HG03460 (cell line): ENCODE measurements at regions not wholly inside any gene's neighbourhood (a gene's known extent, or its start where the extent isn't known, plus 50 kb on each side); places are given as distances from the start of the nearest gene placed in this dataset.
"Not testable (repeated sequence)": the region's sequence is repeated elsewhere in the genome, so short reads cannot be mapped to it uniquely, and the experiment has no call there.

Experiments
- ATAC-seq: cut with Tn5 transposase; IDR thresholded peaks from one replicate; pipeline ENCODE4 v1.9.1; 2021; ENCODE audit not compliant: unreplicated experiment

DNA sequence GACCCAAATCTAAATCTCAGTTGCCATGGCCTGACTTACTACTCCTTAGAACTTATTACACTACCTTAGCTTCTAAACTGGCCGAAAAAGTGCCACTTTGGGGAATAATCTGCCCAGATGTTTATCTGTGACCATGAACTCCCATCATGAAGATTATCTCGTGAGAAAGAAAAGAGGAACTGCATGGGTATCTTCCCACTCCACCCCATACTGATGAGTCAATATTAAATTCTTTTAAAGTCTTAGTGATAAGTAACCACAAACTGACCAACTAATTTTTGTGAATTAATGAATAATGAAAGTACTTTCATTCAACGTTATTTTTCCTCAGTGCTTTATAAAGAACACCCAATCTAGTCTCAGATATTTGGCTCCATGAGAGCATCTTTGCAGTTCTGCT, 493.5 kb downstream of the EBF1 start:
- no peak for ATAC-seq

DNA sequence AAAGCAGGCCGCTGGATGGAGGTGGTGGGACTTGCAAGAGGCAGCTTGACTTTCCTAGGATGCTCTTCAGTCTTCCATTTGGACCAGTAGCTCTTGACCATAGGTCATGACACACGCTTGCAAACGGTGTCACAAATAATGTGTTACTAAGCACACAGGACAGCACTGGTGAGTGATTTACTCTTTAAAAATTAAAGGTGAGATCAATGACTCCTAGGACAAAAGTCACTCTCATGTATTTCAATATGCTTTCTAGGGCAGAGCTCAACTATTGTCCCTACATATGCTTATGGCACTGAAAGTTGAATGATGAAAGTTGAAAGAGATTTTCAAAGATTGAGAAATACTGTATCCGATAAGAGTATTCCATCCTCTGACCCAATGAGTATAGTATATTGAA, 496.7 kb downstream of the EBF1 start:
- no peak for ATAC-seq

DNA sequence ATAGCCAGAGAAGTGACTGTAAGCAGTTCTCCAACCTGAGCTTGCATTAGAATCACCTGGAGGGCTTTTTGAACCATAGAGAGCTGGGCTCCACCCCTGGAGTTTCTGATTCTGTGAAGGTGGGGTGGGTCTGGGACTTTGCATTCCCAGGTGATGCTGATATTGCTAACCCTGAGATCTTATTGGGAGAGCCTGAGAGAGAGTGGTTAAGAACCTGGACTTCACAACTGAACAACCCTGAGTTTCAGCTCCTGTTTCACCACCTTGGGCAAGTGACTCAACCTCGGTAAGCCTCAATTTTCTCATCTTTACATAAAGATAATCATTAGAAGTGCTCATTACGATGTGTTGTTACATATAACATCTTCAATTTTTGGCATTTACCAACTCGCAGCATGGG, 498.6 kb downstream of the EBF1 start:
- no peak for ATAC-seq

DNA sequence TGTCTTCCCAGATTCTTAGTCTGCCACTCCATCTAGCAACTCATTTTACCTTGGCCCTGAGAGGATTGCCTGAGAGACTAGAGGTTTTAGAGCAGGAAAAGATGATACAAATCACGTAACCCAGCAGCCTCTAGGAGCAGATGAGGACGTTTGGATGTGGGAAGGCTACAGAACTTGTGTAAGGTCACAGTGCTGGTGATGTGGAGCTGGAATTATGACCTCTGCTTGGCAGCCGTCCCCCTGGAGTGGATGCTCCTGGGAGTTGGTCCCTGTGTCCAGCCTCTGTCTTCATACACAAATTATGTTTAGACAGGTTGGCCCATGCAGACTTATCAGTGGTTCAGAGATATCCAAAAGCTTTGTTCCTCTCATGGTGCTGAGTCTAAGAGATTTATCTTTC, 499.0 kb downstream of the EBF1 start:
- no peak for ATAC-seq

DNA sequence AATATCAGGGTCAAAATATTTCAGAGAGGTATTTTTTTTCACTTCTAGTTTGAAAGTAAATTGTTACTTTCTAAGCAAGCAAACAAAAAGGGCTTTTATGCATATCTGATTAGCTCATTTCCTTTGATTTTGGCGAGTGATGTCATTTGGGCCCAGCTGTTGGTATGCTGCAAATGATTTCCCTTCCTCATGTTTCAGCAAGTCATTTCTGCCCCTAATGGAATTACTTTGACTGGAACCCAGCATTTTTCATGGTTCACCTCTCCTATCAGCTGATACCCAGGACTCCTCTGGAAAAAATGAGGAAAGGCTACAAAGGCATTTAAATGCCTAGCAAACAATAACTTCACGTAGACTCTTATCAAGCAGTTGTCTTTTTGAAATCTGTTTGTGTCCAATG, 500.6 kb downstream of the EBF1 start:
- ATAC-seq, result no peak

DNA sequence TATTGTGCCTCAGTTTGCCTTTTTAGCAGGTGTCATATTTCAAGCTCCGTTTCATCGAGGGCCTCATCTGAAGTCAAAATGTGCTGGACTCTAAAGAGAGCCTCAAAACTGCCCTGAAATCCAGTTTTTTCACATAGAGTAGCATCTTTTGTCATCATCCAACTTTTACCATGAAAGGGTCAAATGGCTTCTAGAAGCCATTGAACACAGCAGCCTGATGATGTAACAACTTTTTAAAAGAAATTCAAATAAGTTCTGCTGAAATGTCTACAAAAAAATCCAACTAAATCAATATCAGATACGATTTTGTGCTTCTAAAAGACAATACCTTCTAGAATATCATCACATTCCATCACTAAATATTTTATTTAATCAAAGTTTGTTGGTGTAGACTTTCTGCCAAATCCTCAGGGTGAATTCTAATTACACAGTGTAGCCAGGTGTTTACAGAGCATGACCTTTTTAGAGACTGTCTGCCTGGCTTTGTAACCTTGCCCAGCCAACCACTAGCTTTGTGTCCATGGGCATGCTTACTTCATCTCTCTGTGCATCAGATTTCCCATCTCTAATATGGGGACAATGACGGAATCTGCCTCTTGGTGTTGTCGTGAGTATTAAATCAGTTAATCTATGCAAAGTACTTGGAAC, 505.0 kb downstream of the EBF1 start:
- ATAC-seq, result no peak

DNA sequence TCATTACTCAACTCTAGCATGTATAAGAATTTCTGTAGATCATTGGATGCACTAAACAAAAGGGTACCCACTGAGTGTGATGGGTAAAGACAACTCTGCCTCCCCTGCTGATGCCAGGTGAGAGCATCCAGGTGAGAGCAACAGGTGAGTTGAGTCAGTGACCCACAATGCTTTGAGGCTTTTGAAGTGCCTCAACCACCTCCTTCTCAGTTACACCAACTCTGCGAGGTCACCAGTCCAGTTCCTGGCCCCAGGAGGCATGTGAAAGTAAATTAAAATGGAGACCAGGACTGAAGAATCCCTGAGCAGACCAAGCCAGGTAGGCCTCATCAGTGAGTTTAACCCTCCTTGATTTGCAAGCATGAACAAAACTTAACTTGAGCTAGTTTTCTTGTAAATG, 505.8 kb downstream of the EBF1 start:
- no peak for ATAC-seq

DNA sequence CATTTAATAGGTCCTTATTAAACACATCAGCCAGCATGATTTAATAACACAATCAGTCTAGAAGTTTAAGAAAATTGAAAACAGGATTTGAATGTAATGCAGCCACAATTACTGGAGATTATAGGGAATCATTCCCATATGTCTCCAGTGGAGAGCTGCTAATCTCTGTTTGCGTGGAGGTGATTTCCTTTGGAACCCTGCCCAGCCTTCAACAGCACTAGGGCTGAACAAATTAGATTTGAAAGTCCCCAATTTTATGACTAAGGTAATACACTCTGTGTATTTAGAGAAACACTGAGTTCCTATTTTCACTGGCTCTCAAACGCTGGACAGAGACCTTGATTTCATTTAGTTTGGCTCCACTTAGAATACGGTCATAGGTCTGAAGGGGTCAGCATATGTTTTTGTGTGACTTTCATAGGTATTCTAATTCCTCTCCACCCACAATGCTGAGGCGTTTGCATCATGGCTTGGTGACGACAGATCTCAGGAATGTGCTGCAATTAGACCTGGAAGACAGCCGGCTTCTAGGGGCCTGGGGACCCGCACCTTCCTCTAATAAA, 508.3 kb downstream of the EBF1 start:
- no peak for ATAC-seq

DNA sequence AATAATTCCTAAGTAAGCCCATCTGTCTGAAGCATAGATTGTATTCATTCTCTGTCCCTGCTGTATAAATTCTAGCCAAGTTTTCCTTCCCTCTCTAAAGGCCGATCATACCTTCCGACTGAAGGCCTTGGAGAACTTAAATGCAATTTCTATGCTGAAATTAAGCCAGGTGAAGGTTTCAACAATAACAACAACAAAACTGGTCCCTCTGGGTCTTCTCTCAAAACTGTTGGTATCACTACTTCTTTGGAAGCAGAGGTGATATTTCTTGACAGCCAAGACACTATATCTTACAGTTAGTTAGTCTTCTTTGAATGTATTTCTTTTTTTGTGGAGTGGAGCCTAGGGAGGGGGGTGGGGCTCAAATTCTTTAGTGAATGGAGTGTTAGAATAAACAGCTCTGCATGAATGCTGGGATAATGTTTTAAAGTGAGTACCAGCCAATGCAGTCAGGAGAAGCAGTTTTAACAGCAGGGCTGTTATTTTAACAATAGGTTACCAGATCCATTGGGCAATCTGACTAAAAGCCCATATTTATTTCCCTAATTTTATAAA, 508.9 kb downstream of the EBF1 start:
- ATAC-seq, result no peak

DNA sequence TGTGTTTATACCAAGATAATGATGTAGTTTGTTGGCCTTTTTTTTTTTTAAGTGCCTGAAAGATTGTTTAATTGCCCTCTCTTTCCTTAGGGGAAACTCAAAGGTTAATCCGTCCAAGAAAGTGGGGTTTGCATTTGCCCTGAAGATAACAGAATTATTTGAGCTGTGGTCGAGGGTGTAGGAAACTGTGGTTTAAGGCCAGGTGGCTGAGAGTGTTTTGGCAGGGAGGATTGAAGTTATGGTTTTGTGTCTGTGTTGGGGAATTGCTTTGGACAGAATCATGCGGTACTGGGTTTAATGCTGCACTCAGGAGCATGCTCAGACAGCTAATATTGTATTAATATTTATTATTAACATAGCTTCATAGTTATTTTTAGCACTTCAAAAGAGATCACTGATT, 509.8 kb downstream of the EBF1 start:
- no peak for ATAC-seq

DNA sequence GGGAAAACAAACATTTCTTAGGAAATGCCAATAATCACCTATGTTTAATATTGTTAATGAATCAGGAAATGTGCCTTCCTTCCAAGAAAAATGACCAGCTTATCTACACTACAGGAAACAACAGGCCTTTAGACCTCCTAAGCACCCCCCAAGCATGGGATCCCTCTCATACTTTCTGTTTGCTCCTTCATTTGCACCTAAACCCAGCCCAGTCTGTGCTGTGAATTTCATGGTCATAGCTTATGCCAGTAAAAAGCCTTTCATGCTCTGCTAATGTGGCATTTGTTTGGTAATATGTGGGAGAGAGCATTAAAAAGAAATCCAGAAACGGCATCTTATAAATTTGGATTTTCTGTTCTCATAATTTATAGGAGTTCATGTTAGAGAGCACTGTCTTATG, 511.1 kb downstream of the EBF1 start:
- no peak for ATAC-seq

DNA sequence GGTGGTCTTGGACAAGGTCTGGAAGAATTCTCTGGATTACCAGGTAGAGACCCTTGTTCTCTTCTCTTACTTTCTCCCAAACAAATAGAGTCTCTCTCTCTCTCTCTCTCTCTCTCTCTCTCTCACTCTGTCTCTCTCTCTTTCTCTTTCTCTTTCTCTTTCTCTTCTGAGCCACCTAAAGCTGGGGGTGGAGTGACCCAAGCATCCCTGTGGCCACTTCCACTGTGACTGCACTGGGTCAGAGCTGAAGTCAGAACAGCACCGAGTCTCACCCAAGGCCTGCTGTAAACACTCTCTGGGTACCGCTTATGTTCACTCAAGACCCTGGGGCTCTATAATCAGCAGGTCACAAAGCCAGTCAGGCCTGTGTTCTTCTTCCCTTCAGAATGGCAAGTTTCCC, 513.7 kb downstream of the EBF1 start:
- no peak for ATAC-seq

DNA sequence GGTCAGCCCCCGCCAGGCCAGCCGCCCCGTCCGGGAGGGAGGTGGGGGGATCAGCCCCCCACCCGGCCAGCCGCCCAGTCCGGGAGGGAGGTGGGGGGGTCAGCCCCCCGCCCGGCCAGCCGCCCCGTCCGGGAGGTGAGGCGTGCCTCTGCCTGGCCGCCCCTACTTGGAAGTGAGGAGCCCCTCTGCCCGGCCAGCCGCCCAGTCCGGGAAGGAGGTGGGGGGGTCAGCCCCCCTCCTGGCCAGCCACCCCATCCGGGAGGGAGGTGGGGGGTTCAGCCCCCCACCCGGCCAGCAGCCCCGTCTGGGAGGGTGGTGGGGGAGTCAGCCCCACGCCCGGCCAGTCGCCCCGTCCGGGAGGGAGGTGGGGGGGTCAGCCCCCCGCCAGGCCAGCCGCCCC, 517.0 kb downstream of the EBF1 start:
- not testable (repeated sequence) for ATAC-seq

DNA sequence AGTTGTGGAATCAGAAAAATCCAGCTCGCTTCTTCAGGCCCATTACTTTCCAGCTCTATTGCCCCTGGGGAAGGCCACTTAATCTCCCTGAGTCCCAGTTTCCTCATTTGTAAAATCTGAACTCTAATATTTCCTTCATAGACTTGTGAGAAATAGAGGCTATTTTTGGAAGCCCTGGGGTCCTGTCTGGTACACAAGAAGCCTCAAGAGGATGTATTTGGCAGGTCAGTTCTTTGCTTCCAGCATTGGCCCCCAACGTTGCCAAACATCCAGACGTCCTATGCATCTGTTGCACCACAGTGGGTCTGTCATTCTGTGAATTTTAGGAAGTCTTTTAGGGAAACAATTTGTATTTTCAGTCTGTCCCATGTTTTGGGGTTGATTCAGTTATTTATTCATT, 525.9 kb downstream of the EBF1 start:
- ATAC-seq, result no peak

DNA sequence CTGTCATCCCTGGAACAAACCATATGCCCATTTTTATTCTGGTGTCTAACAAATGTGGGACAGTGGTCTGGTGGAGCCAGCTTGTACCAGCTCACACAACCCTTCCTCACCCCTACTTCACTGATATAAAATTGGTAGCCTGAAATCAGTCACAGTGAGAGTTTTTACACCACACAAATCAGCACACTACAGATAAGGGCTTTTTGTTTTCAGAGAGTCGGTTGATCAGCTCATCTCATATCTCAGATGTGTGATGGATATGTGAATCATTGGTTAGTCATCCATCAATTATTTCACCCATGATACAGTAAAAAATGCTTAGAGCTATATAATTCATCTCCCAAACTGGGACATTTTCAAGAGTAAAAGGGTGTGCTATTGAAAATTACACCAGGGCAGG, 529.2 kb downstream of the EBF1 start:
- no peak for ATAC-seq

DNA sequence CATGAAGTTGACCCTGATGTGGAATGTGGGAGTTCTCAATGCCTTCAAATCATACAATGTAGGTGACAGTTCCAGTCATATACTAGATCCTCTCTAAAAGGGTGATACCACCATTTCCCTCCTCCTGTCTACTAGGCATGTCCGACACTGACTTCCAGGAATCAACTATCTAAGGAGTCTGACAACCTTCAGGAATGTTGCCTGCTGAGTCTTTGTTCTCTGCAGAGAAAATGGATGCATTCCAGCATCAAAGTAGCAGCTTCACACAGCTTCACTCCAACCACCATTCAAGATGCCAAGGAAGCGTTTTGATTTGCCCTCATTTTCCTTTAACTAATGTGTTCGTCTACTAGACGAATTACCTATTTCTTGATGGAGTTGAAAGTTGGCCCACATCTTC, 530.2 kb downstream of the EBF1 start:
- ATAC-seq, result no peak

DNA sequence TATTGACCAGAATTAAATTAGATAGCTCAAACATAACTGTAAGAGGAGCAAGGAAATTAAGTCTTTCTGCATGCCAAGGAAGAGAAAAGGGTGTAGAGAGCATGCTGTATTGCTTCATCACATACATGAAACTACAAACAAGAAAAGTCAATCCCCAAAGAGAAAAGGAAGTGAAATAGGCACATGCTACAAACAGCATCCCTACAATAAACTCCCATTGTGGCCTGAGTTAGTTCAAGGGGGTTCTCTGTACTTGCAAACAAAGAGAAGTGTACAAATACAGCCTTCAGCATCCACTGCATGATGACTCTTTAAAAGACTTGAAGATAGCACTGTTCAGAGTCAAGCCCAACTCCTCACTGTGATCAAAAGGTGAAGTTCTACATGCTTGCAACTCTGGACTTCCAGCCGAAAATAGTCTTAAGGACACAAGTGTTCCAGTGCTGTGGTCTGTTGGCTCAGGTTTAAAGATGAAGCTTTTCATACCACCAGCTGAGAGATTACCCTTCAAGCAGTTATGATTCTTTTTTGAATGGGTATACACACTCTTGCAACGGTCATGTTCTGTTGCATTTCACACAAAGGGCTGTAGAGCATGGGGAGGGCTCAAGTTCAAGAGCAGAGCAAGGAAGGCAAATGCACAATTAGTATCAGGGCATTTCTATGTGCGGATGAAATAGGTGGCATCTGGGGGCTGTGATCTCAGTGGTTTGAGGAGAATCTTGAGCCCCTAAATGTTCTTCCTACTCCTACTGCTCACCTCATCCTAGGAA, 534.5 kb downstream of the EBF1 start:
- no peak for ATAC-seq

DNA sequence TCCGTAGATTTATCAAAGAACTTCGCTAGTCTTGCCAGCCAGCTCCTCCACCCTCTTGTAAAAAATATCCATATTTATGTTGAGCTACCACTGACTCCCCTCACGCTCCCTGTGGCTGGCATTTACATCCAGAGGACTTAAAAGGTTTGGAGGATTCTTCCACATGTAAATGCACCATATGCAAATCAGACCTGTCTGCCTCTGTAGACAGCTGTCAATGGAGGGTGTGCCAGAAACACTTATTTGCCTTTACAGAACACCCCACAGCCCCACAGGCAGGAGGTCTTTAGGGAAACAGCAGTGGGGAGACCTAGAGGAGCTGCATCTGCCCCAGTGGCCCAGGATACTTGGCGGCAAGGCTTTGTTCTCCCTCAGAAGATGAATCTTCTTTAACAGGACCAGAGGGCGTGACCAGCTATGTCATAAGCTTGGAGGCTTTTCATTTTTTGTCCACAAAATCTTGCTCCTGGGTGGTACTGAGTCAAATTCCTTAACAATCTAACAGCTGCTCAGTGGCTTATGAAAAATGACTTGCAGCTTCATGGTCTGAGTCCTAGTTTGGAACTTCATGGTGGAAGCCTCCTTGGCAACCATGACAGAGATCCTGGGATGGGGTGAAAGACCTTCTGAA, 535.8 kb downstream of the EBF1 start:
- no peak for ATAC-seq

DNA sequence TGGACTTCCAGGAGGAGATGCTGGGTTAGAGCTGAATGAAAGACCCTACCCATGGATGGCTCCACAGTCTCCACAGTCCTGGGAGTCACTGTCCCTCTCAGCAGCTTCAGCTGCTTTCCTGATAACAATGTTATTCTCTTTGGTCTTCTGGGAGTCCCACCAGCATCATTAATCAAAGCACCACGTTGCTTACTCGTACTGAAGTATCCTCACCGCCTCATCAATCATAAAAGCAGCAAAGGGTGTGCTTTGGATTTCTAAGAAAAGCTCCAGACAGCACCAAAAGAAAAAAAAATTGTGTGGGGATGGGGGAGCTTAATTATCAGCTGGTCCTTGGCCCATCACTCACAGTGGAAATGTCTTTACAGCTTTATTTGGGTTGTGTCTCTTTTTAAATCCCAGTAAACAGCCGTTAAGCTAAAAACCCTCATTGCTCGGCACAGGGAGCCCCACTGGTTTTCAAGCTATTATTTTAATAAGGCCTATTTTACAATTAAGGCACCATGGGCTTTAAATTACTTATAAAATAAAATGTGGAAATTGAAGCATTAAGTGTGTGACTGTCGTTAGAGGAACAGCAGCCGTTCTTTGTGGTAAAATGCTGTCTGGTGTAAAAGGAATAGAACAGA, 538.0 kb downstream of the EBF1 start:
- ATAC-seq, result no peak

DNA sequence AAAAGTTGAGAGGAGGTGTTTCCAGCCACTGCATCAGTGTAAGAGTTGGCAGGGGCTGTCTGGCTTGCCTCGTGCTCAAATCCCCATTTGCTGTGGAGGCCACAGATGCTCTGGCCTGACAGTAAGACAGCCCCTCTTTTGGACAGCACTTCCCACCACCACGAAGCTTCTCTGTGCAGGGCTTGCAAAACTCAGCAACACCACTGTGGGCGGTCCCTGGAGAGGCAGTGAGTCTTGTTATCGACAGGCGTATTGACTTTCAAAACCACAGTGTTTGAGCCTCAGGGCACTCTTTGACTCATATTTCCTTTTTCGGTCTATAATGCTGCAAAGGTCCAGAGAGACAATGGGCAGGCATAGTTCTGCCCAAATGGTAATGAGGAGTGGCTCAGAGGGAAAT, 539.5 kb downstream of the EBF1 start:
- peak; percentile 94 for ATAC-seq

DNA sequence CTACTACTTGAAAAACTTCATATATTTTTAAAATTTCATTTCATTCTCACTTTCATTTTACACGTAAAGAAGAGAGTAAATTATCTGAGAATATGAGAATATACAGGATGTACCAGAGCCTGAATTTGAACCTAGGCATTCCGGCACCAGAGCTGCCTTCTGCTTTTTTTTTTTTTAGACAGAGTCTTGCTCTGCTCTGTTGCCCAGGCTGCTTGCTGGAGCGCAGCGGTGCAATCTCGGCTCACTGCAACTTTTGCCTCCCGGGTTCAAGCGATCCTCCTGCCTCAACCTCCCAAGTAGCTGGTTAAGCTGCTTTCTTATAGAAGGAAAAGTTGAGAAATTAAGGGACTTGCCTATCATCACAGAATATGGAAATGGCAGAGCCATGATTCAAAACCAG, 540.1 kb downstream of the EBF1 start:
- peak; percentile 65 for ATAC-seq
